Lung (tissue), 11 donors: ENCODE measurements at regions not wholly inside any gene's neighbourhood (a gene's known extent, or its start where the extent isn't known, plus 50 kb on each side); places are given as distances from the start of the nearest gene placed in this dataset.
A peak's percentile ranks its signal among the peaks of the same experiment; 100 is the strongest.
"Not testable (repeated sequence)": the region's sequence is repeated elsewhere in the genome, so short reads cannot be mapped to it uniquely, and the experiment has no call there.

ENCODE experiments used
- ATAC-seq: fragments of 200-7000 bp; cut with Tn5 transposase; one replicate; pipeline ENCODE4 v1.9.1; 2020; ENCODE audit warnings: moderate number of reproducible peaks; ENCODE audit not compliant: insufficient read depth, low FRiP score
- DNase-seq, 3 donors: peaks; one replicate each; pipeline ENCODE4 v3.0.0-alpha.2; 2013 to 2017
- H3K27ac ChIP-seq, 2 donors: one replicate each; pipeline ENCODE4 v1.5.1; 2013; ENCODE audit warnings: mild to moderate bottlenecking in 2 of 2, moderate library complexity in 2 of 2, control low read depth in 1 of 2, inconsistent platforms in 1 of 2, low read depth in 1 of 2, low read length in 1 of 2
- H3K27me3 ChIP-seq, 3 donors: one replicate each; pipeline ENCODE4 v1.5.1; 2013; ENCODE audit warnings: low read length in 2 of 3; ENCODE audit not compliant: control insufficient read depth in 3 of 3, insufficient read depth in 3 of 3
- H3K36me3 ChIP-seq, 4 donors: one replicate each; pipeline ENCODE4 v1.5.1; 2013; ENCODE audit warnings: low read length in 4 of 4, mild to moderate bottlenecking in 1 of 4, moderate library complexity in 1 of 4; ENCODE audit not compliant: control insufficient read depth in 4 of 4, insufficient read depth in 4 of 4
- H3K4me1 ChIP-seq, 5 donors: one replicate each; pipeline ENCODE4 v1.5.1; 2013; ENCODE audit warnings: low read length in 5 of 5, mild to moderate bottlenecking in 2 of 5, moderate library complexity in 1 of 5; ENCODE audit not compliant: control insufficient read depth in 5 of 5, insufficient read depth in 5 of 5
- H3K4me3 ChIP-seq: one replicate; pipeline ENCODE4 v1.5.1; 2013; ENCODE audit warnings: mild to moderate bottlenecking, control low read depth, moderate library complexity
- H3K9ac ChIP-seq, 2 donors: one replicate each; pipeline ENCODE4 v1.5.1; 2013; ENCODE audit warnings: low read length in 2 of 2, control low read depth in 1 of 2; ENCODE audit not compliant: insufficient read depth in 1 of 2
- H3K9me3 ChIP-seq, 4 donors: one replicate each; pipeline ENCODE4 v1.5.1; 2013; ENCODE audit warnings: low read length in 3 of 4, mild to moderate bottlenecking in 1 of 4, moderate library complexity in 1 of 4; ENCODE audit not compliant: control insufficient read depth in 4 of 4, insufficient read depth in 3 of 4
- CTCF ChIP-seq: IDR thresholded peaks from 2 replicates; pipeline ENCODE4 v1.5.1; 2012; ENCODE audit warnings: mild to moderate bottlenecking; ENCODE audit errors: control extremely low read depth, extremely low read depth
- WGBS, 2 donors: extraction: QIAGEN DNeasy Blood & Tissue Kit; methylation state at CpG; one replicate each; pipeline ENCODE4 v1.1.7; 2013; 5-methylcytosine and 5-hydroxymethylcytosine counted together
- donor health status: control.
- donor health status: control.
- donor health status: Bipolar disorder and iron deficiency.
- donor health status: healthy.
- donor health status: DM: yes; HTN: yes; CAD: no.

GRCh38 chrX:128396601-128397000, 344.4 kb upstream of the ACTRT1 start:
- Histone ChIP-seq H3K4me1 (no peaks in the 10 kb centered on the region), H3K4me3 (no peak overlapping the region), H3K27ac (no peak overlapping the region), H3K9me3 (no peaks in the 10 kb centered on the region), H3K27me3 (peaks cover 0 to 2% (median 0%) of the 10 kb centered on the region in 3 donors), H3K36me3 (no peaks in the 10 kb centered on the region), H3K9ac (no peak overlapping the region)
- DNase-seq: peak in 1 of 3 donors; percentile 12
- 33 to 51% methylated on average over 3 of the region's 3 CpGs for WGBS, 2 donors
- TF ChIP-seq CTCF: no peak
- no peak for ATAC-seq

DNA sequence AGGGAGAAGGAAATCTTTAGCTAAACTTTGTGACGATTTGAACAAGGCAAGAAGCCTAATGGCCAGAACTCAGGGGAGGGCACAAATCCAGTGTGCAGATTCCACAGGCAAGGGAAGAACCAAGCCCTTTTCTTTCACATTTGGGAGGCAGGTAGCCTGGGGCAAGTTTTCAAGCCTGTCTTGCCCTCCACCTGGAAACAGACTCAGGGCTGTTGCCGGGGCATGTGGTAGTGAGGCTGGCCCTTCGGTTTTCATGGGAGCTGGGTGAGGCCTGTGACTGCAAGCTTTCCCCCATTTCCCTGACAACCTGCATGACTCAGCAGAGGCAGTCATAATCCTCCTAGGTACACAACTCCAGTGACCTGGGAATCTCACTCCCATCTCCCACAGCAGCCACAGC, 331.6 kb upstream of the ACTRT1 start:
- H3K27ac ChIP-seq, H3K4me3 ChIP-seq, H3K9me3 ChIP-seq, H3K36me3 ChIP-seq, H3K9ac ChIP-seq, DNase-seq, H3K4me1 ChIP-seq, H3K27me3 ChIP-seq, ATAC-seq: not testable (repeated sequence)
- WGBS, 2 donors: 74 to 92% methylated on average over 3 of the region's 3 CpGs

- peaks cover 0 to 4% (median 0%) of the 10 kb centered on the region in 4 donors for H3K9me3 ChIP-seq
- no peaks in the 10 kb centered on the region for H3K27me3 ChIP-seq
- H3K9ac ChIP-seq: no peak overlapping the region
- 60 to 86% methylated on average over 3 of the region's 3 CpGs for WGBS, 2 donors
- DNase-seq: no peak
- no peak overlapping the region for H3K27ac ChIP-seq
- no peaks in the 10 kb centered on the region for H3K4me1 ChIP-seq
- H3K4me3 ChIP-seq: no peak overlapping the region
- H3K36me3 ChIP-seq: no peaks in the 10 kb centered on the region
- TF ChIP-seq CTCF: no peak
- no peak for ATAC-seq
These were observed 313.3 kb upstream of the ACTRT1 start for GRCh38 chrX:128365492-128365891.

GRCh38 chrX:128335671-128336070, 283.5 kb upstream of the ACTRT1 start:
- TF ChIP-seq CTCF: no peak
- H3K4me3 ChIP-seq: no peak overlapping the region
- ATAC-seq: no peak

More at GRCh38 chrX:128335671-128336070, 283.5 kb upstream of the ACTRT1 start:
- no peaks in the 10 kb centered on the region for H3K27me3 ChIP-seq
- DNase-seq: no peak
- no peak overlapping the region for H3K9ac ChIP-seq
- H3K4me1 ChIP-seq: no peaks in the 10 kb centered on the region
- 58 to 82% methylated on average over 1 of the region's 1 CpG for WGBS, 2 donors
- no peaks in the 10 kb centered on the region for H3K36me3 ChIP-seq
- H3K27ac ChIP-seq: no peak overlapping the region
- H3K9me3 ChIP-seq: peaks cover 0 to 3% (median 1%) of the 10 kb centered on the region in 4 donors
